ENCODE measurements at regions not wholly inside any gene's neighbourhood (a gene's known extent, or its start where the extent isn't known, plus 50 kb on each side); places are given as distances from the start of the nearest gene placed in this dataset.

- TF ChIP-seq CTCF (IDR thresholded peaks at IDR 0.05) (no peak), POLR2A (IDR thresholded peaks at IDR 0.05) (no peak)
Measured at GRCh38 chr13:73603646-73604045, 530.6 kb downstream of the KLF12 start.

All from body of pancreas (tissue), 4 donors.